Uterus (tissue), 2 donors: ENCODE measurements at regions not wholly inside any gene's neighbourhood (a gene's known extent, or its start where the extent isn't known, plus 50 kb on each side); places are given as distances from the start of the nearest gene placed in this dataset.

ENCODE experiments used
- CTCF ChIP-seq, 4 experiments: fragments of 200-600 bp in 2 of 4; fragments of 450-650 bp in 2 of 4; sonication (generic) in 2 of 4; IDR thresholded peaks; one replicate each; pipeline ENCODE4 v1.5.1; 2016 to 2019; ENCODE audit warnings: antibody characterized with exemption in 4 of 4, mild to moderate bottlenecking in 2 of 4, moderate library complexity in 1 of 4
- POLR2A ChIP-seq, 2 donors: fragments of 450-650 bp; IDR thresholded peaks; one replicate each; pipeline ENCODE4 v1.6.1; 2016; ENCODE audit warnings: antibody characterized with exemption in 2 of 2, mild to moderate bottlenecking in 1 of 2, moderate library complexity in 1 of 2

DNA sequence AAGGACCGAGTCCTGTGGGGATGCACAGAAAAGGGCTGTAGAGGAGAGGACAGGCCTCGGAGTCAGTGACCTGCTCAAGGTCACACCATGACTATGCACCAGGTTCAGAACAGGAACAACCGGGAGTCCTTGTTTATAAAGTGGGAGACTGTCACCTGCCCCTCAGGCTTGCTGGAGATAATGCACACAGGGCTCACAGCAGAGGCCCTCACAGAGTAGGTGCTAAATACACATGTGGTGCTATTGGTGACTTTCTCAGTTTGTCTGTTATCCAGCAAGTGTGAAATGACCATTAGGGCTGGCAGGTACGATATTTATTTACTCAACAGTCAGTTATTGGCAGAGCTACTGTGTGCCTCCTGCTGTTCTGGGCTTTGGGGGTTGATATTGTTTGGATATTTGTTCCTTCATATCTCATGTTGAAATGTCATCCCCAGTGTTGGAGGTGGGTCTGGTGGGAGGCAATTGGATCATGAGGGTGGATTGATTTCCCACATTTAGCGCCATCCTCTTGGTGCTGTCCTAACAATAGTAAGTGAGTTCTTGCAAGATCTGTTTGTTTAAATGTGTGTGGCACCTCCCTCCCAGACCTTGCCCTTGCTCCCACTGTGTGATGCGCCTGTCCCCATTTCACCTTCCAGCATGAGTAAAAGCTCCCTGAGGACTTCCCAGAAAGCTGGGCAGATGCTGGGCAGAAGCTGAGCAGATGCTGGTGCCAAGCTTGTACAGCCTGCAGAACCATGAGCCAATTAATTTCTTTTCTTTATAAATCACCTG lies 162.1 kb upstream of the MPHOSPH6 start:
- TF ChIP-seq POLR2A (IDR thresholded peaks at IDR 0.05) = no peak
- no peak for TF ChIP-seq CTCF (IDR thresholded peaks at IDR 0.05)
